Cerebellar cortex (tissue), 1 donor: ENCODE measurements at regions not wholly inside any gene's neighbourhood (a gene's known extent, or its start where the extent isn't known, plus 50 kb on each side); places are given as distances from the start of the nearest gene placed in this dataset.
"Not testable (repeated sequence)": the region's sequence is repeated elsewhere in the genome, so short reads cannot be mapped to it uniquely, and the experiment has no call there.

Source experiments
- DNase-seq: peaks from one replicate; pipeline ENCODE4 v3.0.0-alpha.2; 2015; ENCODE audit warnings: low spot score

- no peak for DNase-seq
Observed at GRCh38 chr2:76008001-76008702, 297.4 kb upstream of the GCFC2 start.

GRCh38 chr2:76000425-76000824, 289.7 kb upstream of the GCFC2 start:
- DNase-seq: no peak

GRCh38 chr2:75998451-75998850, 287.7 kb upstream of the GCFC2 start:
- no peak for DNase-seq

- DNase-seq: no peak
Observed at GRCh38 chr2:75994759-75995158, 284.0 kb upstream of the GCFC2 start.

GRCh38 chr2:75988622-75989021, 277.9 kb upstream of the GCFC2 start:
- DNase-seq: not testable (repeated sequence)

GRCh38 chr2:75986617-75987016, 275.9 kb upstream of the GCFC2 start:
- no peak for DNase-seq

- DNase-seq: no peak
Observed at GRCh38 chr2:75982719-75983118, 272.0 kb upstream of the GCFC2 start.

- no peak for DNase-seq
Observed at GRCh38 chr2:75964646-75965045, 253.9 kb upstream of the GCFC2 start.

- no peak for DNase-seq
Observed at GRCh38 chr2:75960472-75961009, 249.8 kb upstream of the GCFC2 start.

- DNase-seq: no peak
Observed at GRCh38 chr2:75959724-75960471, 249.2 kb upstream of the GCFC2 start.

- DNase-seq: no peak
Observed at GRCh38 chr2:75954761-75955160, 244.0 kb upstream of the GCFC2 start.

- no peak for DNase-seq
Observed at GRCh38 chr2:75952173-75952572, 241.5 kb upstream of the GCFC2 start.

- DNase-seq: no peak
Observed at GRCh38 chr2:75949385-75950030, 238.8 kb upstream of the GCFC2 start.

GRCh38 chr2:75936311-75936710, 225.6 kb upstream of the GCFC2 start:
- DNase-seq: no peak

GRCh38 chr2:75932996-75933395, 222.3 kb upstream of the GCFC2 start:
- DNase-seq: no peak

- DNase-seq: no peak
Observed at GRCh38 chr2:75928093-75928492, 217.4 kb upstream of the GCFC2 start.

- DNase-seq: no peak
Observed at GRCh38 chr2:75925331-75926024, 214.8 kb upstream of the GCFC2 start.

- no peak for DNase-seq
Observed at GRCh38 chr2:75922191-75922590, 211.5 kb upstream of the GCFC2 start.

GRCh38 chr2:75920859-75921551, 210.3 kb upstream of the GCFC2 start:
- no peak for DNase-seq

GRCh38 chr2:75915851-75916634, 205.3 kb upstream of the GCFC2 start:
- DNase-seq: no peak
